Cardiac fibroblast (primary cell): ENCODE measurements at regions not wholly inside any gene's neighbourhood (a gene's known extent, or its start where the extent isn't known, plus 50 kb on each side); places are given as distances from the start of the nearest gene placed in this dataset.

ENCODE experiments used
- DNase-seq, 2 donors: peaks; one replicate each; pipeline versions ENCODE4 v3.0.0 to v3.0.0-alpha.2; 2010; ENCODE audit warnings: low read depth in 2 of 2
- H3K4me3 ChIP-seq, 2 donors: replicated peaks in 1 of 2; 1 replicate in 1 of 2; 2 replicates in 1 of 2; pipeline ENCODE4 v1.5.1; 2011; ENCODE audit warnings: low read depth in 2 of 2, low read length in 2 of 2, mild to moderate bottlenecking in 2 of 2, moderate library complexity in 1 of 2
- TF ChIP-seq, protein P1 (sequence below): IDR thresholded peaks from one replicate; pipeline ENCODE4 v1.5.1; 2011; ENCODE audit warnings: low read depth, mild to moderate bottlenecking, low read length, inconsistent platforms

GRCh38 chr1:211183747-211184313 is 49.9 kb upstream of the KCNH1 start:
- DNase-seq, result peak in 1 of 2 donors; percentile 6
- TF ChIP-seq, protein P1, sequence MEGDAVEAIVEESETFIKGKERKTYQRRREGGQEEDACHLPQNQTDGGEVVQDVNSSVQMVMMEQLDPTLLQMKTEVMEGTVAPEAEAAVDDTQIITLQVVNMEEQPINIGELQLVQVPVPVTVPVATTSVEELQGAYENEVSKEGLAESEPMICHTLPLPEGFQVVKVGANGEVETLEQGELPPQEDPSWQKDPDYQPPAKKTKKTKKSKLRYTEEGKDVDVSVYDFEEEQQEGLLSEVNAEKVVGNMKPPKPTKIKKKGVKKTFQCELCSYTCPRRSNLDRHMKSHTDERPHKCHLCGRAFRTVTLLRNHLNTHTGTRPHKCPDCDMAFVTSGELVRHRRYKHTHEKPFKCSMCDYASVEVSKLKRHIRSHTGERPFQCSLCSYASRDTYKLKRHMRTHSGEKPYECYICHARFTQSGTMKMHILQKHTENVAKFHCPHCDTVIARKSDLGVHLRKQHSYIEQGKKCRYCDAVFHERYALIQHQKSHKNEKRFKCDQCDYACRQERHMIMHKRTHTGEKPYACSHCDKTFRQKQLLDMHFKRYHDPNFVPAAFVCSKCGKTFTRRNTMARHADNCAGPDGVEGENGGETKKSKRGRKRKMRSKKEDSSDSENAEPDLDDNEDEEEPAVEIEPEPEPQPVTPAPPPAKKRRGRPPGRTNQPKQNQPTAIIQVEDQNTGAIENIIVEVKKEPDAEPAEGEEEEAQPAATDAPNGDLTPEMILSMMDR, result no peak
- no peak overlapping the region for H3K4me3 ChIP-seq
